HCT116 (cell line): ENCODE measurements at regions not wholly inside any gene's neighbourhood (a gene's known extent, or its start where the extent isn't known, plus 50 kb on each side); places are given as distances from the start of the nearest gene placed in this dataset.
"Not testable (repeated sequence)": the region's sequence is repeated elsewhere in the genome, so short reads cannot be mapped to it uniquely, and the experiment has no call there.

Experiments used
- ATAC-seq: fragments of 200-7000 bp; cut with Tn5 transposase; 2 replicates; pipeline ENCODE4 v1.9.1; 2020; ENCODE audit warnings: mild to moderate bottlenecking, moderate library complexity
- BruUV-seq: library from RNA; stranded (reverse); fragments of 400-500 nt; replicated peaks from 2 replicates; lab custom pipeline; 2021; lab: Mats Ljungman, UMichigan
- CTCF ChIA-PET: fragments of 300-600 bp; sonication (Branson Sonifier 250); formaldehyde crosslinking; loops from one replicate; lab custom pipeline; 2021; ENCODE audit warnings: antibody characterized with exemption; lab: Charles Lee
- POLR2A ChIA-PET: fragments of 300-600, 350-600 bp; sonication (Branson Sonifier 250); formaldehyde crosslinking; loops from one replicate; lab custom pipeline; 2021; ENCODE audit warnings: antibody characterized with exemption; lab: Charles Lee
- RAD21 ChIA-PET, 2 experiments: fragments of 300-600 bp; sonication (Branson Sonifier 250); formaldehyde crosslinking; loops; one replicate each; lab custom pipeline; 2023; ENCODE audit warnings: low total read pairs in 2 of 2; ENCODE audit not compliant: uncharacterized antibody in 2 of 2, unreplicated experiment in 2 of 2, low non-redundant PET in 1 of 2; lab: Charles Lee
- DNase-seq: peaks from one replicate; pipeline ENCODE4 v3.0.0-alpha.2; 2010; ENCODE audit warnings: low read depth, low spot score
- H2AFZ ChIP-seq: fragments of 200-600 bp; shearing (Covaris generic), sonication (generic); 2 replicates; pipeline ENCODE4 v1.6.1; 2017; ENCODE audit warnings: low read depth, mixed run types, mixed read lengths, antibody characterized with exemption, low read length; ENCODE audit not compliant: poor library complexity, severe bottlenecking
- H3K27ac ChIP-seq: 2 replicates; pipeline ENCODE4 v1.5.1; 2012; ENCODE audit warnings: low read depth, low read length
- H3K27me3 ChIP-seq: fragments of 200-600 bp; sonication (generic); 2 replicates; pipeline ENCODE4 v1.6.1; 2016; ENCODE audit warnings: mixed run types, low read length, mixed read lengths; ENCODE audit not compliant: insufficient read depth
- H3K36me3 ChIP-seq, 2 experiments: fragments of 200-500 bp in 1 of 2; fragments of 200-600 bp in 1 of 2; sonication (Bioruptor generic) in 1 of 2; sonication (generic) in 1 of 2; 2 replicates each; pipeline versions ENCODE4 v1.5.1 to v1.6.1; 2014 to 2016; ENCODE audit warnings: low read length in 2 of 2, inconsistent platforms in 1 of 2, mixed read lengths in 1 of 2, mixed run types in 1 of 2; ENCODE audit not compliant: insufficient read depth in 2 of 2, control insufficient read depth in 1 of 2
- H3K4me1 ChIP-seq, 2 experiments: fragments of 200-600 bp in 1 of 2; sonication (generic) in 1 of 2; 2 replicates each; pipeline versions ENCODE4 v1.5.1 to v1.6.1; 2012 to 2017; ENCODE audit warnings: low read length in 2 of 2, inconsistent platforms in 1 of 2, mild to moderate bottlenecking in 1 of 2, mixed read lengths in 1 of 2, mixed run types in 1 of 2, moderate library complexity in 1 of 2; ENCODE audit not compliant: insufficient read depth in 2 of 2, control insufficient read depth in 1 of 2
- H3K4me2 ChIP-seq: fragments of 200-600 bp; sonication (generic); 2 replicates; pipeline ENCODE4 v1.6.1; 2017; ENCODE audit warnings: mixed run types, low read length, mixed read lengths
- H3K4me3 ChIP-seq, 2 experiments: fragments of 200-600 bp in 1 of 2; sonication (generic) in 1 of 2; replicated peaks in 1 of 2; 2 replicates each; pipeline ENCODE4 v1.5.1; 2011 to 2016; ENCODE audit warnings: low read length in 2 of 2, control low read depth in 1 of 2, low read depth in 1 of 2, mild to moderate bottlenecking in 1 of 2, mixed read lengths in 1 of 2, mixed run types in 1 of 2
- H3K79me2 ChIP-seq: fragments of 200-600 bp; sonication (generic); 2 replicates; pipeline ENCODE4 v1.6.1; 2017; ENCODE audit warnings: mild to moderate bottlenecking, mixed run types, low read length, moderate library complexity, mixed read lengths; ENCODE audit not compliant: insufficient read depth
- H3K9ac ChIP-seq: fragments of 200-600 bp; sonication (generic); 2 replicates; pipeline ENCODE4 v1.6.1; 2016; ENCODE audit warnings: low read length, mixed read lengths
- H3K9me2 ChIP-seq: fragments of 200-600 bp; sonication (generic), shearing (Covaris generic); 2 replicates; pipeline ENCODE4 v1.6.1; 2017; ENCODE audit warnings: mixed run types, mild to moderate bottlenecking, moderate library complexity; ENCODE audit not compliant: insufficient read depth
- H3K9me3 ChIP-seq, 2 experiments: fragments of 200-500 bp in 1 of 2; fragments of 200-600 bp in 1 of 2; sonication (Bioruptor generic) in 1 of 2; sonication (generic) in 1 of 2; 2 replicates each; pipeline ENCODE4 v1.6.1; 2014 to 2017; ENCODE audit warnings: low read length in 2 of 2, mixed read lengths in 2 of 2, inconsistent platforms in 1 of 2, low read depth in 1 of 2, mild to moderate bottlenecking in 1 of 2, mixed run types in 1 of 2, moderate library complexity in 1 of 2; ENCODE audit not compliant: control insufficient read depth in 1 of 2, insufficient read depth in 1 of 2
- H4K20me1 ChIP-seq: fragments of 200-600 bp; sonication (generic), shearing (Covaris generic); 2 replicates; pipeline ENCODE4 v1.6.1; 2017; ENCODE audit warnings: mixed run types, mild to moderate bottlenecking, moderate library complexity; ENCODE audit not compliant: insufficient read depth
- CTCF ChIP-seq, 3 experiments: fragments of 200-600 bp in 1 of 3; sonication (generic) in 1 of 3; IDR thresholded peaks in 2 of 3; conservative IDR thresholded peaks in 1 of 3; 2 replicates each; pipeline ENCODE4 v1.5.1; 2012 to 2017; ENCODE audit warnings: low read depth in 2 of 3, low read length in 2 of 3, antibody characterized with exemption in 1 of 3, borderline replicate concordance in 1 of 3, control low read depth in 1 of 3, mild to moderate bottlenecking in 1 of 3, mixed read lengths in 1 of 3, mixed run types in 1 of 3, moderate library complexity in 1 of 3; ENCODE audit not compliant: insufficient read depth in 1 of 3
- intact Hi-C: fragments of 100-400 bp; cut with micrococcal nuclease; formaldehyde crosslinking; loops from 2 replicates; pipeline ENCODE4 v1.10.0; 2022

- RAD21 ChIA-PET, BruUV-seq, H2AFZ ChIP-seq, intact Hi-C loops, POLR2A ChIA-PET, H3K9me3 ChIP-seq, CTCF ChIA-PET, H3K79me2 ChIP-seq, H3K27ac ChIP-seq, DNase-seq, H3K9me2 ChIP-seq, H3K36me3 ChIP-seq, H3K4me1 ChIP-seq, ATAC-seq, H3K4me2 ChIP-seq, H3K4me3 ChIP-seq, H3K9ac ChIP-seq, H4K20me1 ChIP-seq: not testable (repeated sequence)
- peaks cover 14% of the 10 kb centered on the region; the same call in 1 of the 2 replicates for H3K27me3 ChIP-seq
These were observed 101.8 kb downstream of the ATP6V0E2 start for GRCh38 chr7:149975608-149976007.

GRCh38 chr7:149978537-149978936 lies 104.8 kb downstream of the ATP6V0E2 start:
- peak; percentile 69 for ATAC-seq
- RAD21 ChIA-PET, H3K4me1 ChIP-seq: not testable (repeated sequence)

GRCh38 chr7:149978944-149979343 lies 105.2 kb downstream of the ATP6V0E2 start:
- CTCF ChIA-PET, H3K4me1 ChIP-seq, H3K9me2 ChIP-seq, H3K9me3 ChIP-seq, DNase-seq, H3K27ac ChIP-seq, H4K20me1 ChIP-seq, BruUV-seq, POLR2A ChIA-PET, H2AFZ ChIP-seq, H3K79me2 ChIP-seq, H3K4me3 ChIP-seq, H3K9ac ChIP-seq, H3K36me3 ChIP-seq, intact Hi-C loops, H3K4me2 ChIP-seq, RAD21 ChIA-PET: not testable (repeated sequence)
- peaks cover 11% of the 10 kb centered on the region; the same call in 1 of the 2 replicates for H3K27me3 ChIP-seq
- ATAC-seq = peak; percentile 25; the same call in 1 of the 2 replicates

More at GRCh38 chr7:149978537-149978936, 104.8 kb downstream of the ATP6V0E2 start:
- H4K20me1 ChIP-seq, H3K9me3 ChIP-seq, H3K9me2 ChIP-seq, CTCF ChIA-PET, H3K27ac ChIP-seq, H3K79me2 ChIP-seq, H3K9ac ChIP-seq, H3K4me3 ChIP-seq, POLR2A ChIA-PET, H3K36me3 ChIP-seq, H3K4me2 ChIP-seq, DNase-seq: not testable (repeated sequence)
- H3K27me3 ChIP-seq = peaks cover 11% of the 10 kb centered on the region; the same call in 1 of the 2 replicates
- 0 out of 6 replicates have a peak, but pooled peaks of 1 of the 3 experiments have one; percentile 8 for TF ChIP-seq CTCF (IDR thresholded peaks at IDR 0.05 in 2 of 3, conservative IDR thresholded peaks at IDR 0.05 in 1 of 3; ENCODE audit: borderline replicate concordance in 1 of 3, insufficient read depth in 1 of 3, low read depth in 2 of 3, low read length in 2 of 3)
- TF ChIP-seq, all 23 proteins: peak for 1; not testable (repeated sequence) for 22
- H2AFZ ChIP-seq, BruUV-seq, intact Hi-C loops: not testable (repeated sequence)

- H3K9me2 ChIP-seq, DNase-seq, ATAC-seq, POLR2A ChIA-PET, H3K4me3 ChIP-seq, H3K4me2 ChIP-seq, H3K9me3 ChIP-seq, H2AFZ ChIP-seq, H3K36me3 ChIP-seq, intact Hi-C loops, H3K27ac ChIP-seq, H3K4me1 ChIP-seq, H3K9ac ChIP-seq, H4K20me1 ChIP-seq, H3K27me3 ChIP-seq, RAD21 ChIA-PET, BruUV-seq, H3K79me2 ChIP-seq, CTCF ChIA-PET: not testable (repeated sequence)
These were observed 108.9 kb downstream of the ATP6V0E2 start for GRCh38 chr7:149982537-149983112.
